NCI-H460 (cell line): ENCODE measurements at regions not wholly inside any gene's neighbourhood (a gene's known extent, or its start where the extent isn't known, plus 50 kb on each side); places are given as distances from the start of the nearest gene placed in this dataset.
A peak's percentile ranks its signal among the peaks of the same experiment; 100 is the strongest.

Experiments
- DNase-seq: peaks from one replicate; pipeline ENCODE4 v3.0.0-alpha.2; 2016; ENCODE audit warnings: low read depth; ENCODE audit errors: extremely low read depth

GRCh38 chr3:124461838-124462632 lies 268.2 kb upstream of the UMPS start:
- DNase-seq: no peak

- no peak for DNase-seq
Observed at GRCh38 chr3:124463234-124463633, 267.0 kb upstream of the UMPS start.

GRCh38 chr3:124467980-124468902 lies 262.0 kb upstream of the UMPS start:
- peak; percentile 43 for DNase-seq

GRCh38 chr3:124469555-124469954 lies 260.7 kb upstream of the UMPS start:
- no peak for DNase-seq

GRCh38 chr3:124478830-124479229 lies 251.4 kb upstream of the UMPS start:
- no peak for DNase-seq

GRCh38 chr3:124483915-124484470 lies 246.3 kb upstream of the UMPS start:
- DNase-seq: no peak

- no peak for DNase-seq
Observed at GRCh38 chr3:124486324-124486723, 243.9 kb upstream of the UMPS start.

- DNase-seq: no peak
Observed at GRCh38 chr3:124489506-124489905, 240.7 kb upstream of the UMPS start.

- DNase-seq: no peak
Observed at GRCh38 chr3:124491098-124491497, 239.2 kb upstream of the UMPS start.

GRCh38 chr3:124491875-124492274 lies 238.4 kb upstream of the UMPS start:
- no peak for DNase-seq

- DNase-seq: peak; percentile 23
Observed at GRCh38 chr3:124492824-124493223, 237.4 kb upstream of the UMPS start.

GRCh38 chr3:124496061-124496460 lies 234.2 kb upstream of the UMPS start:
- DNase-seq: no peak

GRCh38 chr3:124497487-124497886 lies 232.8 kb upstream of the UMPS start:
- no peak for DNase-seq

- DNase-seq: no peak
Observed at GRCh38 chr3:124498891-124499290, 231.4 kb upstream of the UMPS start.

- no peak for DNase-seq
Observed at GRCh38 chr3:124504332-124505059, 225.8 kb upstream of the UMPS start.

- DNase-seq: no peak
Observed at GRCh38 chr3:124509884-124510283, 220.4 kb upstream of the UMPS start.

- no peak for DNase-seq
Observed at GRCh38 chr3:124510290-124510689, 220.0 kb upstream of the UMPS start.

- peak; percentile 61 for DNase-seq
Observed at GRCh38 chr3:124512881-124513609, 217.2 kb upstream of the UMPS start.

GRCh38 chr3:124513610-124513997 lies 216.6 kb upstream of the UMPS start:
- DNase-seq: no peak

GRCh38 chr3:124514683-124515082 lies 215.6 kb upstream of the UMPS start:
- no peak for DNase-seq
